Testis (tissue), 2 donors: ENCODE measurements at regions not wholly inside any gene's neighbourhood (a gene's known extent, or its start where the extent isn't known, plus 50 kb on each side); places are given as distances from the start of the nearest gene placed in this dataset.

Source experiments
- DNase-seq: peaks from one replicate; pipeline ENCODE4 v3.0.0-alpha.2; 2019
- H3K27ac ChIP-seq, 2 donors: fragments of 200-600 bp; sonication (generic); one replicate each; pipeline ENCODE4 v1.5.1; 2019
- H3K27me3 ChIP-seq: fragments of 200-600 bp; sonication (generic); one replicate; pipeline ENCODE4 v1.5.1; 2019
- H3K36me3 ChIP-seq: fragments of 200-600 bp; sonication (generic); one replicate; pipeline ENCODE4 v1.5.1; 2017; ENCODE audit warnings: low read depth; ENCODE audit errors: missing control alignments
- H3K4me1 ChIP-seq: fragments of 200-600 bp; sonication (generic); one replicate; pipeline ENCODE4 v1.5.1; 2019
- H3K4me3 ChIP-seq, 2 donors: fragments of 200-600 bp; sonication (generic); one replicate each; pipeline ENCODE4 v1.5.1; 2017 to 2019
- H3K9me3 ChIP-seq: fragments of 200-600 bp; sonication (generic); one replicate; pipeline ENCODE4 v1.5.1; 2017
- CTCF ChIP-seq, 3 experiments: fragments of 450-650 bp in 2 of 3; fragments of 200-600 bp in 1 of 3; sonication (generic) in 1 of 3; IDR thresholded peaks; one replicate each; pipeline ENCODE4 v1.5.1; 2016 to 2019; ENCODE audit warnings: antibody characterized with exemption in 3 of 3, mild to moderate bottlenecking in 2 of 3, moderate library complexity in 1 of 3
- POLR2A ChIP-seq: fragments of 450-650 bp; IDR thresholded peaks from one replicate; pipeline ENCODE4 v1.6.1; 2017; ENCODE audit warnings: antibody characterized with exemption, mild to moderate bottlenecking, moderate library complexity
- WGBS, 2 donors: methylation state at CpG; one replicate each; pipeline ENCODE4 v1.1.5; 2018; 5-methylcytosine and 5-hydroxymethylcytosine counted together
- intact Hi-C: fragments of 100-400 bp; cut with DNase I; formaldehyde crosslinking; loops from one replicate; pipeline ENCODE4 v1.15.1; 2023; ENCODE audit warnings: low total_unique reads

GRCh38 chr7:33678569-33679335 is 226.6 kb upstream of the BMPER start:
- 92 to 93% methylated on average over 2 of the region's 2 CpGs for WGBS, 2 donors
- TF ChIP-seq POLR2A (no peak), CTCF (IDR thresholded peaks at IDR 0.05) (no peak)
- DNase-seq = no peak
- Histone ChIP-seq H3K4me1 (no peaks in the 10 kb centered on the region), H3K4me3 (no peak overlapping the region), H3K27ac (no peak overlapping the region), H3K27me3 (no peaks in the 10 kb centered on the region), H3K9me3 (no peaks in the 10 kb centered on the region), H3K36me3 (no peaks in the 10 kb centered on the region)
- intact Hi-C loops = no loop called here

- H3K4me3 ChIP-seq = no peak overlapping the region
- no peak for DNase-seq
- no peak overlapping the region for H3K27ac ChIP-seq
- WGBS, 2 donors = 68 to 70% methylated on average over 2 of the region's 2 CpGs
- H3K27me3 ChIP-seq = no peaks in the 10 kb centered on the region
- H3K9me3 ChIP-seq = no peaks in the 10 kb centered on the region
- H3K36me3 ChIP-seq = no peaks in the 10 kb centered on the region
- TF ChIP-seq POLR2A (no peak), CTCF (IDR thresholded peaks at IDR 0.05) (no peak)
- intact Hi-C loops = no loop called here
- no peaks in the 10 kb centered on the region for H3K4me1 ChIP-seq
These were observed 224.7 kb upstream of the BMPER start for GRCh38 chr7:33680682-33681081.

GRCh38 chr7:33685503-33685902 is 219.8 kb upstream of the BMPER start:
- Histone ChIP-seq H3K27ac (no peak overlapping the region), H3K36me3 (no peaks in the 10 kb centered on the region), H3K9me3 (no peaks in the 10 kb centered on the region), H3K4me1 (no peaks in the 10 kb centered on the region), H3K4me3 (no peak overlapping the region), H3K27me3 (no peaks in the 10 kb centered on the region)
- DNase-seq = no peak
- no peak for TF ChIP-seq CTCF (IDR thresholded peaks at IDR 0.05)
- TF ChIP-seq POLR2A = no peak
- 87 to 96% methylated on average over 9 of the region's 9 CpGs for WGBS, 2 donors
- intact Hi-C loops = no loop called here

GRCh38 chr7:33685981-33686683 is 219.2 kb upstream of the BMPER start:
- H3K27me3 ChIP-seq = no peaks in the 10 kb centered on the region
- TF ChIP-seq POLR2A (no peak), CTCF (IDR thresholded peaks at IDR 0.05) (no peak)
- intact Hi-C loops = no loop called here

More at GRCh38 chr7:33685981-33686683, 219.2 kb upstream of the BMPER start:
- Histone ChIP-seq H3K4me3 (no peak overlapping the region), H3K27ac (no peak overlapping the region), H3K4me1 (no peaks in the 10 kb centered on the region), H3K9me3 (no peaks in the 10 kb centered on the region), H3K36me3 (no peaks in the 10 kb centered on the region)
- WGBS, 2 donors = 90 to 91% methylated on average over 17 of the region's 17 CpGs
- DNase-seq = no peak
